ENCODE measurements at regions not wholly inside any gene's neighbourhood (a gene's known extent, or its start where the extent isn't known, plus 50 kb on each side); places are given as distances from the start of the nearest gene placed in this dataset.

GRCh38 chr4:11636551-11636950, 207.9 kb upstream of the HS3ST1 start:
- ChIA-PET POLR2A (no interaction called here), CTCF (no interaction called here)
- no peaks in the 10 kb centered on the region for H3K4me1 ChIP-seq (ENCODE audit: control insufficient read depth, insufficient read depth, low read length)

DNA sequence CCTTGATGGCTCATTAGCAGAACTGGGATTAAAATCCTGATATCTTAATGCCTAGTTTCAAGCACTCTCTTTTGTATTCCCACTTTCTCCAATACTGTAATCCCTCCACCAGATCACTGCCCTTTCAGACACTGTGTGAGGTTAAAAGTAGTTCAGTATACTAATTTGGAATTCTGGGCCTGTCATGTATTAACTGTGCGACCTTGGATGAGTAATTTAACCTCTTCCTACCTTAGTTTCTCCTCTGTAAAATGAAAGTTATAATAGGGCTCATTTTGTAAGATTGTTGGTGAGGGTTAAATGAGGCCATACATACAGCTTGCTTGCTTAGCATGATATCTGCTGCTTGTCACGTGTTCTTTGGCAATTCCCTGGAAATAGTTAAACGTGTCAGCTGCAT, 207.3 kb upstream of the HS3ST1 start:
- ChIA-PET POLR2A (no interaction called here), CTCF (no interaction called here)
- TF ChIP-seq ZNF274 (IDR thresholded peaks at IDR 0.05; ENCODE audit: low read length) (no peak), ZNF274 (tag by site-specific recombination; IDR thresholded peaks at IDR 0.05; ENCODE audit: borderline replicate concordance) (no peak), ZNF658 (tag by site-specific recombination; IDR thresholded peaks at IDR 0.05) (no peak), PRDM1 (tag by site-specific recombination; IDR thresholded peaks at IDR 0.05) (no peak), ZBTB48 (tag by site-specific recombination; IDR thresholded peaks at IDR 0.05) (no peak)
- Histone ChIP-seq H3K9me3 (ENCODE audit: control insufficient read depth, insufficient read depth, low read depth, low read length) (no peaks in the 10 kb centered on the region), H3K4me1 (ENCODE audit: control insufficient read depth, insufficient read depth, low read length) (no peaks in the 10 kb centered on the region), H3K36me3 (ENCODE audit: control insufficient read depth in 2 of 2, insufficient read depth in 1 of 2, low read length in 2 of 2) (no peaks in the 10 kb centered on the region), H3K27ac (ENCODE audit: extremely low read depth, low read depth, low read length) (no peak overlapping the region), H3K4me3 (ENCODE audit: low read depth, low read length) (no peak overlapping the region)

More at GRCh38 chr4:11636551-11636950, 207.9 kb upstream of the HS3ST1 start:
- no peaks in the 10 kb centered on the region for H3K9me3 ChIP-seq (ENCODE audit: control insufficient read depth, insufficient read depth, low read depth, low read length)
- H3K4me3 ChIP-seq (ENCODE audit: low read depth, low read length), result no peak overlapping the region
- no peak overlapping the region for H3K27ac ChIP-seq (ENCODE audit: extremely low read depth, low read depth, low read length)
- no peak for TF ChIP-seq GLI2 (tag by site-specific recombination; IDR thresholded peaks at IDR 0.05; ENCODE audit: borderline replicate concordance, low read depth)
- no peak for TF ChIP-seq ZNF513 (tag by site-specific recombination; IDR thresholded peaks at IDR 0.05)
- no peak for TF ChIP-seq ZNF169 (tag by site-specific recombination; IDR thresholded peaks at IDR 0.05)
- no peak for TF ChIP-seq ZNF138 (tag by site-specific recombination; IDR thresholded peaks at IDR 0.05; ENCODE audit: borderline replicate concordance)
- TF ChIP-seq ZSCAN23 (tag by site-specific recombination; IDR thresholded peaks at IDR 0.05), result no peak
- TF ChIP-seq ZNF248 (tag by site-specific recombination; IDR thresholded peaks at IDR 0.05), result no peak
- no peak for TF ChIP-seq ZNF202 (tag by site-specific recombination; IDR thresholded peaks at IDR 0.05; ENCODE audit: borderline replicate concordance)
- no peak for TF ChIP-seq BCL11A (tag by site-specific recombination; IDR thresholded peaks at IDR 0.05; ENCODE audit: low read depth)
- no peaks in the 10 kb centered on the region for H3K36me3 ChIP-seq (ENCODE audit: control insufficient read depth in 2 of 2, insufficient read depth in 1 of 2, low read length in 2 of 2)

DNA sequence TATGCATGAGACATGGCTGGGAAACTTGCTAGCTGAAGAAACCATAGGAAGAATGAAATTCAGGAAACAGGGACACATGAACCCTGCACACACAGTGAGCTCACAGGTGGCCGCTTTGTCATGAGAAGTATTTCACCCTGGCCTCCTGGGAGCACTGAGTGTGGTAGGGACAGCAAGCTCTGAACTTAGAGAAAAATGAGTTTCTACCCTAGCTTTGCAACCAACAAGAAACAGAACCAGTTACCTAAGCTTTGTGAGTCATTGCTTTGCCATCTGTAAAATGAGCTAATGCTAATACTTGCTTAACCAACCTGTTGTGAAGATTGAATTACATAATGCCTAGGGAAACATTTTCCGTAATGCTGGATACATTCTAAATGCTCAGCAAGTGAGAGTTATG, 206.6 kb upstream of the HS3ST1 start:
- no peaks in the 10 kb centered on the region for H3K36me3 ChIP-seq (ENCODE audit: control insufficient read depth in 2 of 2, insufficient read depth in 1 of 2, low read length in 2 of 2)
- H3K27ac ChIP-seq (ENCODE audit: extremely low read depth, low read depth, low read length), result no peak overlapping the region
- POLR2A ChIA-PET, result no interaction called here
- no peaks in the 10 kb centered on the region for H3K9me3 ChIP-seq (ENCODE audit: control insufficient read depth, insufficient read depth, low read depth, low read length)
- CTCF ChIA-PET, result no interaction called here
- no peaks in the 10 kb centered on the region for H3K4me1 ChIP-seq (ENCODE audit: control insufficient read depth, insufficient read depth, low read length)
- H3K4me3 ChIP-seq (ENCODE audit: low read depth, low read length), result no peak overlapping the region
- TF ChIP-seq, protein P1, sequence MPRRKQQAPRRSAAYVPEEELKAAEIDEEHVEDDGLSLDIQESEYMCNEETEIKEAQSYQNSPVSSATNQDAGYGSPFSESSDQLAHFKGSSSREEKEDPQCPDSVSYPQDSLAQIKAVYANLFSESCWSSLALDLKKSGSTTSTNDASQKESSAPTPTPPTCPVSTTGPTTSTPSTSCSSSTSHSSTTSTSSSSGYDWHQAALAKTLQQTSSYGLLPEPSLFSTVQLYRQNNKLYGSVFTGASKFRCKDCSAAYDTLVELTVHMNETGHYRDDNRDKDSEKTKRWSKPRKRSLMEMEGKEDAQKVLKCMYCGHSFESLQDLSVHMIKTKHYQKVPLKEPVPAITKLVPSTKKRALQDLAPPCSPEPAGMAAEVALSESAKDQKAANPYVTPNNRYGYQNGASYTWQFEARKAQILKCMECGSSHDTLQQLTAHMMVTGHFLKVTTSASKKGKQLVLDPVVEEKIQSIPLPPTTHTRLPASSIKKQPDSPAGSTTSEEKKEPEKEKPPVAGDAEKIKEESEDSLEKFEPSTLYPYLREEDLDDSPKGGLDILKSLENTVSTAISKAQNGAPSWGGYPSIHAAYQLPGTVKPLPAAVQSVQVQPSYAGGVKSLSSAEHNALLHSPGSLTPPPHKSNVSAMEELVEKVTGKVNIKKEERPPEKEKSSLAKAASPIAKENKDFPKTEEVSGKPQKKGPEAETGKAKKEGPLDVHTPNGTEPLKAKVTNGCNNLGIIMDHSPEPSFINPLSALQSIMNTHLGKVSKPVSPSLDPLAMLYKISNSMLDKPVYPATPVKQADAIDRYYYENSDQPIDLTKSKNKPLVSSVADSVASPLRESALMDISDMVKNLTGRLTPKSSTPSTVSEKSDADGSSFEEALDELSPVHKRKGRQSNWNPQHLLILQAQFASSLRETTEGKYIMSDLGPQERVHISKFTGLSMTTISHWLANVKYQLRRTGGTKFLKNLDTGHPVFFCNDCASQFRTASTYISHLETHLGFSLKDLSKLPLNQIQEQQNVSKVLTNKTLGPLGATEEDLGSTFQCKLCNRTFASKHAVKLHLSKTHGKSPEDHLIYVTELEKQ (tag by site-specific recombination; IDR thresholded peaks at IDR 0.05; ENCODE audit: borderline replicate concordance), result no peak
- TF ChIP-seq ZNF16 (tag by site-specific recombination; IDR thresholded peaks at IDR 0.05; ENCODE audit: low read depth) (no peak), SCRT2 (tag by site-specific recombination; IDR thresholded peaks at IDR 0.05) (peak; percentile 65), ZNF549 (tag by site-specific recombination; IDR thresholded peaks at IDR 0.05) (no peak), GLI4 (tag by site-specific recombination; IDR thresholded peaks at IDR 0.05) (no peak)
